DMS153 treated with DMSO at 0.1 percent for 48 hours (cell line): ENCODE measurements at regions not wholly inside any gene's neighbourhood (a gene's known extent, or its start where the extent isn't known, plus 50 kb on each side); places are given as distances from the start of the nearest gene placed in this dataset.
"Not testable (repeated sequence)": the region's sequence is repeated elsewhere in the genome, so short reads cannot be mapped to it uniquely, and the experiment has no call there.

Experiments
- DNase-seq: peaks from one replicate; lab custom pipeline; 2025; ENCODE audit not compliant: unreplicated experiment; lab: John Stamatoyannopoulos, UW

- DNase-seq = no peak
These were observed 65.7 kb upstream of the HABP2 start for GRCh38 chr10:113487154-113487553.

- no peak for DNase-seq
These were observed 64.7 kb upstream of the HABP2 start for GRCh38 chr10:113488186-113488585.

GRCh38 chr10:113489522-113489921 is 63.3 kb upstream of the HABP2 start:
- not testable (repeated sequence) for DNase-seq

- DNase-seq = no peak
These were observed 60.8 kb upstream of the HABP2 start for GRCh38 chr10:113491967-113492565.

GRCh38 chr10:113493195-113493594 is 59.7 kb upstream of the HABP2 start:
- DNase-seq = no peak

GRCh38 chr10:113493882-113494301 is 59.0 kb upstream of the HABP2 start:
- DNase-seq = no peak

- DNase-seq = no peak
These were observed 58.1 kb upstream of the HABP2 start for GRCh38 chr10:113494761-113495160.

GRCh38 chr10:113495553-113495952 is 57.3 kb upstream of the HABP2 start:
- DNase-seq = no peak

GRCh38 chr10:113496111-113497109 is 56.4 kb upstream of the HABP2 start:
- DNase-seq = no peak

GRCh38 chr10:113497198-113497597 is 55.7 kb upstream of the HABP2 start:
- DNase-seq = no peak

- DNase-seq = no peak
These were observed 53.9 kb upstream of the HABP2 start for GRCh38 chr10:113498997-113499396.

- DNase-seq = no peak
These were observed 53.0 kb upstream of the HABP2 start for GRCh38 chr10:113499806-113500205.

GRCh38 chr10:113501031-113501430 is 51.8 kb upstream of the HABP2 start:
- DNase-seq = not testable (repeated sequence)
